ENCODE measurements at regions not wholly inside any gene's neighbourhood (a gene's known extent, or its start where the extent isn't known, plus 50 kb on each side); places are given as distances from the start of the nearest gene placed in this dataset.
"Not testable (repeated sequence)": the region's sequence is repeated elsewhere in the genome, so short reads cannot be mapped to it uniquely, and the experiment has no call there.

DNA sequence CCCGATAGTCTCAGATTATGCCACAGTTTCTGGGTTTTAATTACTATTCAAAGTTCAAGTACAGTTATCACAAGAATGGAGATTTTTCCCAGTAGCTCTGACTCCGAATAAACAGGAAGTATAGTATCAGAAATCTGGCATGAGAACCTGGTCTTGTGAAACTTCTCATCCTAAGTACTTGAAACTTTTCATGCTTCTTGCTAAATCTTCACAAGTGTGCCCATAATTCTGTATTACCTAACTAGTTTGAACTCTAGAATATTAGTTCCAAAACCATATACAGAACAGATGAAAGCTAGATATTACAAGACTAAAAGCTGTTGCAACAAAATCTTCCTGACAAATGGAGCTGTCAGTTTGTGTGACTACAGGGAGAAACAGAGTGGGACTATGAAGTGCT is 70.5 kb upstream of the CSNK1A1L start:
- Mint-ChIP-seq H3K27ac (peak overlapping the region in 2 of 3 experiments; percentile 42 to 73), H3K4me1 (peaks cover 28% of the 10 kb centered on the region), H3K36me3 (ENCODE audit: low read depth) (no peaks in the 10 kb centered on the region), H3K4me3 (no peak overlapping the region), H3K27me3 (ENCODE audit: low read depth) (no peaks in the 10 kb centered on the region), H3K9me3 (no peaks in the 10 kb centered on the region)
- TF ChIP-seq, protein P1, sequence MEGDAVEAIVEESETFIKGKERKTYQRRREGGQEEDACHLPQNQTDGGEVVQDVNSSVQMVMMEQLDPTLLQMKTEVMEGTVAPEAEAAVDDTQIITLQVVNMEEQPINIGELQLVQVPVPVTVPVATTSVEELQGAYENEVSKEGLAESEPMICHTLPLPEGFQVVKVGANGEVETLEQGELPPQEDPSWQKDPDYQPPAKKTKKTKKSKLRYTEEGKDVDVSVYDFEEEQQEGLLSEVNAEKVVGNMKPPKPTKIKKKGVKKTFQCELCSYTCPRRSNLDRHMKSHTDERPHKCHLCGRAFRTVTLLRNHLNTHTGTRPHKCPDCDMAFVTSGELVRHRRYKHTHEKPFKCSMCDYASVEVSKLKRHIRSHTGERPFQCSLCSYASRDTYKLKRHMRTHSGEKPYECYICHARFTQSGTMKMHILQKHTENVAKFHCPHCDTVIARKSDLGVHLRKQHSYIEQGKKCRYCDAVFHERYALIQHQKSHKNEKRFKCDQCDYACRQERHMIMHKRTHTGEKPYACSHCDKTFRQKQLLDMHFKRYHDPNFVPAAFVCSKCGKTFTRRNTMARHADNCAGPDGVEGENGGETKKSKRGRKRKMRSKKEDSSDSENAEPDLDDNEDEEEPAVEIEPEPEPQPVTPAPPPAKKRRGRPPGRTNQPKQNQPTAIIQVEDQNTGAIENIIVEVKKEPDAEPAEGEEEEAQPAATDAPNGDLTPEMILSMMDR (IDR thresholded peaks at IDR 0.05; ENCODE audit: unreplicated experiment in 3 of 3) = no peak

DNA sequence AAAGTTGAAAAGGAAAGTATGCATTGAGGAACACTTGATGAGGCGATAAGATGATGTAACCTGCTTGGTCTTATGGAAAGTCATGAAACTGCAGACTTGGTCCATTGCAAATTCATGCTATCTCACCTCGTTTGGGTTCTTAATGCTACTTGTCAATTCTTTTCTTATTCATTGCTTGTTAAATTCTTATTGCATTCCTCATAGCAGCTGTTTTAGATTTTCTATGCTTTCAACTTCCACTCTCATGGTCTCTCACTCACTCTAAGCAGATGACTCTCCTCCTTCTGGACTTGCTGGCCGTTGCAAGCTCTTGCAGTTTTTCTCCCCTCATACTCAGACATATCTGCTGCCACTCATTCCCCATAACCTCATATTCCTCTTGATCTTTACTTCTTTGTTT is 67.8 kb upstream of the CSNK1A1L start:
- Mint-ChIP-seq H3K4me3 (no peak overlapping the region), H3K9me3 (no peaks in the 10 kb centered on the region), H3K4me1 (peaks cover 28% of the 10 kb centered on the region), H3K27me3 (ENCODE audit: low read depth) (no peaks in the 10 kb centered on the region), H3K36me3 (ENCODE audit: low read depth) (no peaks in the 10 kb centered on the region), H3K27ac (peak overlapping the region in 1 of 3 experiments; percentile 1)
- TF ChIP-seq, protein P1 (IDR thresholded peaks at IDR 0.05; ENCODE audit: unreplicated experiment in 3 of 3) = no peak

DNA sequence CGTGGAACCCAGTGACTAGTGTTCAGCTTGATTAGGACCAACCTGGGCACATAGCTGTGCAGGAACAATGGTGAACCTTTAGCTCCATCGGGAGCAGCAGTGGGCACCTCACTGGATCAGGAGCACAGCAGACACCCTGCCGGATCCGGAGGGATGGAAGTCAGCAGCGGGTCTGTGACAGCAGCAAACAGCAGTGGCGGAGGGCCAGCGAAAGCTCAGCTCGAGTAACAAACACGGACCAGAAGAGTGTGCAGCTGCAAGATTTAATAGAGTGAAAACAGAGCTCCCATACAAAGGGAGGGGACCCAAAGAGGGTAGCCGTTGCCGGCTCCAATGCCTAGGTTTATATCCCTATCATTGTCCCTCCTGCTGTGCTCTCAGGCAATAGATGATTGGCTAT is 66.8 kb upstream of the CSNK1A1L start:
- H3K27me3 Mint-ChIP-seq (ENCODE audit: low read depth) = not testable (repeated sequence)

DNA sequence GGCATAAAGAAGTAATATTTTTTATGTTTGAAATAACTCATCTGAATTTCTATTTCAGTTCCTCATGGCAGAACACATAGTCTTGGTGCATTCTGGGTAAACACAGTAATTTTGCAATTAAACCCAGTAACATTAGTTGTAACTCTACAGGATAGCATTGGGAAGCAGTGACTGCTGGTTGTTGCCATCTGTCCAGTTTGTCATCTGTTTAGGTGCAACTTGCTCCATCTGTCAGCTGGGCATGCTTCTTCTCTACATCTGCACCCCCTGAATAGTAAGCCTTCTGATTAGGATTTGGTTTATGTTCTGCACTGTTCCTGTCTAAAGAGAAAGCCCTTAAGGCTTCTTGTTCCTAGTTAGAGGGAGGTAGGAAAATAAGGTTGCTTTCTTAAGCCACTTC is 63.5 kb upstream of the CSNK1A1L start:
- Mint-ChIP-seq H3K36me3 (ENCODE audit: low read depth) (no peaks in the 10 kb centered on the region), H3K27me3 (ENCODE audit: low read depth) (no peaks in the 10 kb centered on the region), H3K27ac (peak overlapping the region in 1 of 3 experiments; percentile 52), H3K4me3 (no peak overlapping the region), H3K9me3 (no peaks in the 10 kb centered on the region), H3K4me1 (peaks cover 15% of the 10 kb centered on the region)
- TF ChIP-seq, protein P1 (IDR thresholded peaks at IDR 0.05; ENCODE audit: unreplicated experiment in 3 of 3) = no peak

More for the DNA sequence above, 66.8 kb upstream of the CSNK1A1L start:
- H3K27ac Mint-ChIP-seq = peak overlapping the region in 1 of 3 experiments; percentile 4
- not testable (repeated sequence) for H3K9me3 Mint-ChIP-seq; H3K4me3 Mint-ChIP-seq; H3K36me3 Mint-ChIP-seq (ENCODE audit: low read depth)
- peaks cover 28% of the 10 kb centered on the region for H3K4me1 Mint-ChIP-seq

DNA sequence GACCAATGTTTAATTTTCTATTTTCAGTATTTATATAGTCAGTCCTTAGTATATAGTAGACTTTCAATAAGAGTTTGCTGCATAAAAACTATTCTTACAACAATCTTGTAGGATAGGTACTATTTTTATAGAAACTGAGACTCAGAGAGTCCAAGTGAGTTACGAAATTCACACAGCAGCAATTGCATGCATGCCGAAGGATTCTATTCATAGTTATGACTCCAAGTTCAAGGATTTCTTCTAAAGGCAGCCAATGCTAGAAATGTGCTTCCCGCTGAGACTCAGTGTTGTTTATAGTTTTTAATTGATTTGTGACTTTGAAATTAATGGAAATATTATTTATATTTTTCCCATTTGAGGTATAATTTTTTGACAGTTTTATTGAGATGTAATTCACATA is 62.7 kb upstream of the CSNK1A1L start:
- Mint-ChIP-seq H3K4me3 (no peak overlapping the region), H3K27me3 (ENCODE audit: low read depth) (no peaks in the 10 kb centered on the region), H3K4me1 (peaks cover 8% of the 10 kb centered on the region), H3K36me3 (ENCODE audit: low read depth) (no peaks in the 10 kb centered on the region), H3K27ac (peak overlapping the region in 1 of 3 experiments; percentile 1), H3K9me3 (no peaks in the 10 kb centered on the region)
- TF ChIP-seq, protein P1 (IDR thresholded peaks at IDR 0.05; ENCODE audit: unreplicated experiment in 3 of 3) = no peak

DNA sequence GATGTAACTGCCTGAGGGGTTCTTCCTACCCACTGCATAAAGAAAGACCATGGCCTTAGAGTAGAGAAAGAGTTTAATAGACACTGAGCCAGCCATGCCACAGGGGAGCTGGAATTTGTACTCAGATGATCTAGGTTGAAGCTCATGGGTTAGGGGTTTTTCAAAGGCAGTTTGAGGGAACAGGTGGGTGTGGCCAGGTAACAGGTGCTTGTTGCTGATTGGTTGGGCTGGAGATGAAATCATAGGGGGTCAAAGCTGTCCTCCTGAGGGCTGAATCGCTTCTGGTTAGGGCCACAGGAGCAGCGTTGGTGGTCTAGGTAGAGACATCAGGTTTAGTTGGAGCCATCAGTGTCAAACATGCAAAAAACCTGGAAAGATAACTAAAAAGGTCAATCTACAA is 59.2 kb upstream of the CSNK1A1L start:
- no peaks in the 10 kb centered on the region for H3K4me1 Mint-ChIP-seq
- peaks cover 6% of the 10 kb centered on the region for H3K36me3 Mint-ChIP-seq (ENCODE audit: low read depth)
- TF ChIP-seq, protein P1 (IDR thresholded peaks at IDR 0.05; ENCODE audit: unreplicated experiment in 3 of 3) = no peak
- H3K27ac Mint-ChIP-seq = peak overlapping the region in 1 of 3 experiments; percentile 54
- H3K4me3 Mint-ChIP-seq = no peak overlapping the region
- H3K9me3 Mint-ChIP-seq = peaks cover 20% of the 10 kb centered on the region
- H3K27me3 Mint-ChIP-seq (ENCODE audit: low read depth) = no peaks in the 10 kb centered on the region
